HG02763 (cell line): ENCODE measurements at regions not wholly inside any gene's neighbourhood (a gene's known extent, or its start where the extent isn't known, plus 50 kb on each side); places are given as distances from the start of the nearest gene placed in this dataset.

ENCODE experiments used
- ATAC-seq: cut with Tn5 transposase; IDR thresholded peaks from one replicate; pipeline ENCODE4 v1.9.1; 2021; ENCODE audit warnings: mild to moderate bottlenecking, moderate library complexity; ENCODE audit not compliant: unreplicated experiment

- ATAC-seq = no peak
Measured at GRCh38 chr17:68749349-68750207, 148.4 kb upstream of the FAM20A start.

- ATAC-seq = no peak
Measured at GRCh38 chr17:68748381-68748780, 147.2 kb upstream of the FAM20A start.

GRCh38 chr17:68740555-68741447, 139.6 kb upstream of the FAM20A start:
- ATAC-seq = no peak

- no peak for ATAC-seq
Measured at GRCh38 chr17:68737761-68738443, 136.7 kb upstream of the FAM20A start.

GRCh38 chr17:68734931-68735330, 133.8 kb upstream of the FAM20A start:
- no peak for ATAC-seq

- no peak for ATAC-seq
Measured at GRCh38 chr17:68734187-68734900, 133.2 kb upstream of the FAM20A start.

- ATAC-seq = no peak
Measured at GRCh38 chr17:68733241-68734176, 132.3 kb upstream of the FAM20A start.

GRCh38 chr17:68732301-68732749, 131.2 kb upstream of the FAM20A start:
- no peak for ATAC-seq

- ATAC-seq = no peak
Measured at GRCh38 chr17:68731465-68731864, 130.3 kb upstream of the FAM20A start.

GRCh38 chr17:68719431-68719830, 118.3 kb upstream of the FAM20A start:
- no peak for ATAC-seq

- ATAC-seq = no peak
Measured at GRCh38 chr17:68718926-68719325, 117.8 kb upstream of the FAM20A start.

- no peak for ATAC-seq
Measured at GRCh38 chr17:68718465-68718864, 117.3 kb upstream of the FAM20A start.

GRCh38 chr17:68714676-68715075, 113.5 kb upstream of the FAM20A start:
- ATAC-seq = no peak

GRCh38 chr17:68711858-68712257, 110.7 kb upstream of the FAM20A start:
- no peak for ATAC-seq

- ATAC-seq = no peak
Measured at GRCh38 chr17:68710976-68711375, 109.8 kb upstream of the FAM20A start.

- no peak for ATAC-seq
Measured at GRCh38 chr17:68710035-68710780, 109.0 kb upstream of the FAM20A start.

- no peak for ATAC-seq
Measured at GRCh38 chr17:68709461-68709860, 108.3 kb upstream of the FAM20A start.

- no peak for ATAC-seq
Measured at GRCh38 chr17:68707031-68707430, 105.9 kb upstream of the FAM20A start.
